NCI-H1417 (cell line): ENCODE measurements at regions not wholly inside any gene's neighbourhood (a gene's known extent, or its start where the extent isn't known, plus 50 kb on each side); places are given as distances from the start of the nearest gene placed in this dataset.
"Not testable (repeated sequence)": the region's sequence is repeated elsewhere in the genome, so short reads cannot be mapped to it uniquely, and the experiment has no call there.

ENCODE experiments used
- DNase-seq, 3 experiments: peaks; one replicate each; lab custom pipeline; 2025; lab: John Stamatoyannopoulos, UW

GRCh38 chr11:22567759-22568158, 57.9 kb downstream of the FANCF start:
- no peak for DNase-seq

GRCh38 chr11:22566293-22566692, 59.3 kb downstream of the FANCF start:
- no peak for DNase-seq

GRCh38 chr11:22561283-22561682, 64.3 kb downstream of the FANCF start:
- no peak for DNase-seq

GRCh38 chr11:22559416-22559815, 66.2 kb downstream of the FANCF start:
- DNase-seq: no peak

GRCh38 chr11:22558664-22559063, 67.0 kb downstream of the FANCF start:
- DNase-seq: peak in 1 of 3 experiments; percentile 56

GRCh38 chr11:22556381-22556780, 69.2 kb downstream of the FANCF start:
- DNase-seq: no peak

- no peak for DNase-seq
Measured at GRCh38 chr11:22555881-22556280, 69.7 kb downstream of the FANCF start.

GRCh38 chr11:22554221-22554620, 71.4 kb downstream of the FANCF start:
- DNase-seq: no peak

- no peak for DNase-seq
Measured at GRCh38 chr11:22552885-22553284, 72.7 kb downstream of the FANCF start.

- DNase-seq: no peak
Measured at GRCh38 chr11:22546746-22547145, 78.9 kb downstream of the FANCF start.

GRCh38 chr11:22543261-22543660, 82.4 kb downstream of the FANCF start:
- no peak for DNase-seq

GRCh38 chr11:22539821-22540256, 85.8 kb downstream of the FANCF start:
- peak; percentile 29 to 75 (median 52) for DNase-seq

GRCh38 chr11:22536071-22536470, 89.6 kb downstream of the FANCF start:
- DNase-seq: no peak

- DNase-seq: not testable (repeated sequence)
Measured at GRCh38 chr11:22528612-22529429, 96.8 kb downstream of the FANCF start.

GRCh38 chr11:22522225-22522624, 103.4 kb downstream of the FANCF start:
- DNase-seq: no peak

GRCh38 chr11:22521226-22521625, 104.4 kb downstream of the FANCF start:
- DNase-seq: peak in 1 of 3 experiments; percentile 18

- no peak for DNase-seq
Measured at GRCh38 chr11:22520521-22520920, 105.1 kb downstream of the FANCF start.

GRCh38 chr11:22518344-22518743, 107.3 kb downstream of the FANCF start:
- not testable (repeated sequence) for DNase-seq

GRCh38 chr11:22516111-22516510, 109.5 kb downstream of the FANCF start:
- DNase-seq: no peak

GRCh38 chr11:22512457-22512856, 113.2 kb downstream of the FANCF start:
- DNase-seq: no peak

- DNase-seq: no peak
Measured at GRCh38 chr11:22510741-22511140, 114.9 kb downstream of the FANCF start.

- peak in 1 of 3 experiments; percentile 7 for DNase-seq
Measured at GRCh38 chr11:22510010-22510409, 115.6 kb downstream of the FANCF start.

GRCh38 chr11:22508665-22509064, 117.0 kb downstream of the FANCF start:
- DNase-seq: peak; percentile 24 to 75 (median 50)

GRCh38 chr11:22497474-22497873, 128.1 kb downstream of the FANCF start:
- DNase-seq: no peak
